Lower leg skin (tissue), 4 donors: ENCODE measurements at regions not wholly inside any gene's neighbourhood (a gene's known extent, or its start where the extent isn't known, plus 50 kb on each side); places are given as distances from the start of the nearest gene placed in this dataset.
A peak's percentile ranks its signal among the peaks of the same experiment; 100 is the strongest.

Experiments
- DNase-seq, 2 donors: peaks; one replicate each; pipeline ENCODE4 v3.0.0-alpha.2; 2019; ENCODE audit warnings: low spot score in 2 of 2
- H3K4me3 ChIP-seq: fragments of 200-600 bp; sonication (generic); 2 replicates; pipeline ENCODE4 v1.5.1; 2017; ENCODE audit warnings: mild to moderate bottlenecking, low read depth; ENCODE audit not compliant: poor library complexity, severe bottlenecking
- POLR2A ChIP-seq, 2 donors: fragments of 450-650 bp; IDR thresholded peaks; one replicate each; pipeline ENCODE4 v1.6.1; 2016 to 2017; ENCODE audit warnings: antibody characterized with exemption in 2 of 2, mild to moderate bottlenecking in 1 of 2, moderate library complexity in 1 of 2
- WGBS, 2 donors: methylation state at CpG; one replicate each; pipeline ENCODE4 v1.1.5; 2018; 5-methylcytosine and 5-hydroxymethylcytosine counted together
- intact Hi-C: fragments of 100-400 bp; cut with DNase I; formaldehyde crosslinking; loops from one replicate; pipeline ENCODE4 v1.15.0; 2023; ENCODE audit warnings: low total_unique reads
- TF ChIP-seq, protein P1 (sequence below), 3 donors: fragments of 450-650 bp; IDR thresholded peaks; one replicate each; pipeline ENCODE4 v1.5.1; 2016; ENCODE audit warnings: antibody characterized with exemption in 3 of 3, mild to moderate bottlenecking in 3 of 3, moderate library complexity in 2 of 3

DNA sequence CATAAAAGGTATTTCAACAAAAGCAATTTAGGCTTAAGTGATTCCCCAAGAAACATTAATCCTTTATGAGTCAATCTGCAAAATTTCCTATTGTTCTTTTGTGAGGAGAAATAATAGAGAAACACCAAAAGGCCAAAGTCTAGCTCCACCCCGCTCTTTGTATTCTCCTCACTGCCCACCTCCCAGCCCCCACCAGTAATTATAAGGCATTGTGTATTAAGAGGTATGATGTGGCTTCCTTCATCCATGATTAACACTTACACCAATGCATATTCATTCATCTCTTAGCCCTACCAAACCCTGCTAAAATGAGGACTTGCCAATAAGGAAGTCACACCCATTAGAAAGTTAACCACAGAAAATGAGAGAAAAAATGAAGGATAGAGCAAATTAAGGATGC lies 105.3 kb upstream of the SPATA31D4 start:
- DNase-seq, result no peak
- 86 to 88% methylated on average over 1 of the region's 1 CpG for WGBS, 2 donors
- H3K4me3 ChIP-seq, result no peak overlapping the region
- no peak for TF ChIP-seq POLR2A (IDR thresholded peaks at IDR 0.05)
- TF ChIP-seq, protein P1, sequence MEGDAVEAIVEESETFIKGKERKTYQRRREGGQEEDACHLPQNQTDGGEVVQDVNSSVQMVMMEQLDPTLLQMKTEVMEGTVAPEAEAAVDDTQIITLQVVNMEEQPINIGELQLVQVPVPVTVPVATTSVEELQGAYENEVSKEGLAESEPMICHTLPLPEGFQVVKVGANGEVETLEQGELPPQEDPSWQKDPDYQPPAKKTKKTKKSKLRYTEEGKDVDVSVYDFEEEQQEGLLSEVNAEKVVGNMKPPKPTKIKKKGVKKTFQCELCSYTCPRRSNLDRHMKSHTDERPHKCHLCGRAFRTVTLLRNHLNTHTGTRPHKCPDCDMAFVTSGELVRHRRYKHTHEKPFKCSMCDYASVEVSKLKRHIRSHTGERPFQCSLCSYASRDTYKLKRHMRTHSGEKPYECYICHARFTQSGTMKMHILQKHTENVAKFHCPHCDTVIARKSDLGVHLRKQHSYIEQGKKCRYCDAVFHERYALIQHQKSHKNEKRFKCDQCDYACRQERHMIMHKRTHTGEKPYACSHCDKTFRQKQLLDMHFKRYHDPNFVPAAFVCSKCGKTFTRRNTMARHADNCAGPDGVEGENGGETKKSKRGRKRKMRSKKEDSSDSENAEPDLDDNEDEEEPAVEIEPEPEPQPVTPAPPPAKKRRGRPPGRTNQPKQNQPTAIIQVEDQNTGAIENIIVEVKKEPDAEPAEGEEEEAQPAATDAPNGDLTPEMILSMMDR (IDR thresholded peaks at IDR 0.05), result no peak
- intact Hi-C loops, result no loop called here

DNA sequence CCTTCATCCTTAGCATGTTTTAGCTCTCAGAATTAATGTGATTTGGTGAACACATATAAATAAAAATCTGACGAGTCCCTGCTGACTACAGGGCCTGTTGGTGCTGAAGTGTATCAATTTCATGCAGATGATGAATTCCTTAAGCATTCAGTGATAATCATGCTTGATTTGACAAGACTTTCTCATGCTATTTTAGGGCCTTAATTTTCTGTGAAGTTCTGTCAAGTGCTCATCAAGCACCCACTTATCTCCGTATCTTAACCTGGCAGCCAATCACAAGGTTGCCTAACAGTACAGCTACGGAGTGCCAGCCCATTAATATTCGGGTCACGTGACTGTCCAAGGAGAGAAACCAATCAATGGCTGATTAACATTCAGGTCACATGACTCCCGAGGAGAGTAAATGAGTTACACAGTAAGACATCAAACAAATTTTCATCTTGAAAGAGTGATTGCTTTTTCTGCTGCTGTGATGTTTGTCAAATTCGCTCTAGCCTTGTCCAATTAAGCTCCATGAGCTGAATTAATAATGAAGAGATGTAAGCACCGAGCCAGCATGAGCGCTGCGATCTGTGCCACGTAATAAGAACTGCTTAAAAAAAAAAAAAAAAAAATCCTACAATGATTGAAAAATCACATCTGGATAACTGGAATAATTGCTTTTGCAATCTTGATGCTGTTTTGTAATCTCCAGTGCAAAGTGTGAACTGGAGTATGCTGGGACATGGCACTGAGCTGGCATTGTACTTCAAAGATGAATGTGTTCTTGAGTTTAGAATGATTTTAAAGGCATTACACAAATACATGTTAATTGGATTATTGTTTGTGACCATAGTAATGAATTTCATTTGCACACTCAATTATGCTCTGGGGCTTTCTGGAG lies 104.3 kb upstream of the SPATA31D4 start:
- TF ChIP-seq POLR2A (IDR thresholded peaks at IDR 0.05), result no peak
- TF ChIP-seq, protein P1 (IDR thresholded peaks at IDR 0.05), result no peak
- 50 to 60% methylated on average over 11 of the region's 11 CpGs for WGBS, 2 donors
- intact Hi-C loops, result no loop called here
- no peak overlapping the region for H3K4me3 ChIP-seq
- DNase-seq, result no peak

DNA sequence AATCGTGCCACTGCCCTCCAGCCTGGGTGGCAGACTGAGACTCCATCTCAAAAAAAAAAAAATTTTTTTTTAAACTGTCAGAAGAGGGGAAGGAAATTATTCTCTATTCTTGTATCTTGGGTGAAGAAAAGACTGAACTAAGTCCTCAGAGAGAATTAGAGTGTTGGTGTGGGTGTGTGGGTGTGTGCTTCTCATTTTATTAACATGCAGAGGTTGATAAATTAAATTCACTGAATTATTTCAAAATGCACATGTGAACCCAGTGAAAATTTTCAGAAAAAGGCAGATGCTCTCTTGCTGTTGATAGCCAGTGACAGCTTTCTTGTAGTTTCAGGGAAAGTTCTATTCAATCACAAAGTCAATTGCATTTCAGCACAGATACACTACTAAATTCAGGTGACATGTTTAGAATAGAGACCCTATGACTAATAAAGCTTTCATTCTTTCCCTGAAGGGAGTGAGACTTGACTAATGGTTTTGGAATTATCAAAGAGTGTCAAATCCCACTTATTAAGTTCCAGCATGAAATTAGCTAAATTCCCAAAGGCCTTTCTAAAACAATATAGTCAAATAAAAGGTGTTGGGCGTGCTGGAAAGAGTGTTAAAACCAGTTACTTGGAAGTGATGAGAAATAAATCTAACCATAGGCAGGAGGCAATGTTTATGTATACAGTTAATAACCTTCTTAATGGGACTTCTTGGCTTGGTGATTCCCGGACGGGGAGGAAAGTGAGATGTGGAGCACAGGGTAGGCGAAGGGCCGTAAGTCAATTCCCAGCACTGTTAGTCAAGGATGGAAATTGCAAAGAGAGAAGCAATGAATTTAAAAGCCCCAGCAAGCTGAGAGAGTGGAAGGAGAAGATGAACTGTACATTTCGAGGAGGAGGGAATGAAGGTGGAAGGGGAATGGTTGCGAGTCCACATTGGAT lies 103.2 kb upstream of the SPATA31D4 start:
- TF ChIP-seq POLR2A (IDR thresholded peaks at IDR 0.05), result no peak
- WGBS, 2 donors, result 93 to 94% methylated on average over 8 of the region's 8 CpGs
- intact Hi-C loops, result no loop called here
- no peak for DNase-seq
- H3K4me3 ChIP-seq, result no peak overlapping the region

DNA sequence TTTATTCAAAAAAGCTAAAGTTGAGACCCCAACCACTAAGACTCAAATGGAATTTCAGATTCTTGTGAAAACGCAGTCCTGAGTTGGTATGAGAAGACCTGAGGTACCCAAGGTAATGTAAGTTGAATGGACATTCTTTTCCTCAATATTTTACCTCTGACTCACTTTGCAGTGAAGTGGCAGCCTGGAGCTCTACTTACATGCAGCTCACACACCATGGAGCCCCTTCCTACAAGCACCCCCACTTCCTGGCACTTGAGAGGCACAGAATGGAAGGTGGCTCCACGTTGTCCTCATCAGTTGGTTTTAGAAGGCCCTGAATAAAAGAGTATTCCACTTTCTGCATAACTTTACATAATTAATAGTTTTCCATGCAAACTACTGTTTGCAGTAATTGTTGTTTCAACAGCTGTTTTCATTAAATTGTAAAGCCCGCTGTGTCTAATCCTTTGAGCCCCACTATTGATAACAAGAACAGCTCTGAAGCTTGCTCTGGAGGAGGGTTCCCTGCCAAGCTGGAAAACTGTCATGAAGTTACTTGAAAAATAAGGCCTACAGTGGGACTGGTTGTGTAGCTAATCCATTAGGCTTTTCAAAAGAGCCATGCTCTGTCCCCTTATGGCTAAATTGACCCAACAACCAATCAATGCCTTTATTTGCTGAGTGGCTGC lies 102.2 kb upstream of the SPATA31D4 start:
- H3K4me3 ChIP-seq, result no peak overlapping the region
- no peak for DNase-seq
- WGBS, 2 donors, result 91 to 93% methylated on average over 3 of the region's 3 CpGs
- TF ChIP-seq POLR2A (IDR thresholded peaks at IDR 0.05), result no peak
- TF ChIP-seq, protein P1 (IDR thresholded peaks at IDR 0.05), result no peak
- intact Hi-C loops, result no loop called here

DNA sequence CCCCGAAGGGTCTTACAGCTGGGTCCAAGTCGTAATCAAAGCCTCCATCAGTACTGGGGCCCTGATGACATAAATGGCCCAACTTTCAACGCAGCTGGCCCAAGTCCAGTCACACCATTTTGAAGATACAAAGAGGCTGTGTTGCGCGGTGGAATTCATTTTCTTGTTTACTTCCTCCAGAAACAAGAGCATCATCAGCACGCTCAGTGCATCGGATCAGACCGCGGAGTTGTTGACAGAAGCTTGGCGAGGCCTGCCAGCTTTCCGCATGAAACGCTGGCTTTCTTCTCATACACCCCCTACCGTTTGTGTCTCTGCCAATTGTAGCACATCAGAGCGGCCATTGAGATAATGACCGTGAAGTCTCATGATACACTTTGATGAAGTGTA lies 101.7 kb upstream of the SPATA31D4 start:
- TF ChIP-seq, protein P1 (IDR thresholded peaks at IDR 0.05), result no peak
- TF ChIP-seq POLR2A (IDR thresholded peaks at IDR 0.05), result no peak
- peak in 1 of 2 donors; percentile 47 for DNase-seq
- WGBS, 2 donors, result 85 to 95% methylated on average over 15 of the region's 15 CpGs
- H3K4me3 ChIP-seq, result no peak overlapping the region
- intact Hi-C loops, result no loop called here
